GM12878 (cell line): ENCODE measurements at regions not wholly inside any gene's neighbourhood (a gene's known extent, or its start where the extent isn't known, plus 50 kb on each side); places are given as distances from the start of the nearest gene placed in this dataset.

Experiments
- ATAC-seq: fragments of 200-7000 bp; cut with Tn5 transposase; 3 replicates; pipeline ENCODE4 v1.9.1; 2020; ENCODE audit warnings: mild to moderate bottlenecking, moderate library complexity
- BruUV-seq: library from RNA; stranded (reverse); fragments of 400-500 nt; replicated peaks from 2 replicates; lab custom pipeline; 2021; lab: Mats Ljungman, UMichigan
- CTCF ChIA-PET: fragments of 300-600 bp; sonication (Branson Sonifier 250); formaldehyde crosslinking; extraction: SDS; loops from one replicate; lab custom pipeline; 2021; ENCODE audit warnings: inconsistent platforms; lab: Yijun Ruan, JAX
- POLR2A ChIA-PET: fragments of 350-600 bp; formaldehyde crosslinking; extraction: SDS; loops from one replicate; lab custom pipeline; 2021; ENCODE audit warnings: inconsistent platforms; lab: Charles Lee
- RAD21 ChIA-PET: fragments of 300-600 bp; sonication (Branson Sonifier 250); formaldehyde crosslinking; loops from one replicate; lab custom pipeline; 2023; ENCODE audit warnings: antibody characterized with exemption; ENCODE audit not compliant: unreplicated experiment; lab: Charles Lee
- SMC1A ChIA-PET: fragments of 300-600 bp; sonication (Branson Sonifier 250); formaldehyde crosslinking; loops from one replicate; lab custom pipeline; 2023; ENCODE audit not compliant: unreplicated experiment, uncharacterized antibody; lab: Charles Lee
- DNase-seq: peaks from one replicate; pipeline ENCODE4 v3.0.0-alpha.2; 2011; ENCODE audit warnings: low read depth, low spot score
- FAIRE-seq: peaks from 3 replicates; lab custom pipeline; 2011; peaks lifted over from hg19 to GRCh38; lab: Jason Lieb, UNC
- H2AFZ ChIP-seq: 2 replicates; pipeline ENCODE4 v1.6.0; 2011; ENCODE audit warnings: low read depth, low read length, control low read depth; ENCODE audit not compliant: control insufficient read depth
- H3K27ac ChIP-seq: 2 replicates; pipeline ENCODE4 v1.5.1; 2011; ENCODE audit warnings: control low read depth; ENCODE audit not compliant: control insufficient read depth, insufficient read depth
- H3K27me3 ChIP-seq, 2 experiments: replicated peaks in 1 of 2; 2 replicates each; pipeline versions ENCODE4 v1.6.0 to v1.6.1; 2011; ENCODE audit warnings: low read length in 1 of 2; ENCODE audit not compliant: control insufficient read depth in 2 of 2, insufficient read depth in 2 of 2
- H3K36me3 ChIP-seq, 2 experiments: 2 replicates each; pipeline ENCODE4 v1.5.1; 2011; ENCODE audit warnings: low read length in 1 of 2; ENCODE audit not compliant: control insufficient read depth in 2 of 2, insufficient read depth in 2 of 2
- H3K4me1 ChIP-seq: 2 replicates; pipeline ENCODE4 v1.6.1; 2011; ENCODE audit warnings: mild to moderate bottlenecking, low read length, moderate library complexity, mixed read lengths; ENCODE audit not compliant: control insufficient read depth, insufficient read depth
- H3K4me2 ChIP-seq: 2 replicates; pipeline ENCODE4 v1.6.0; 2011; ENCODE audit warnings: control low read depth; ENCODE audit not compliant: control insufficient read depth, insufficient read depth
- H3K4me3 ChIP-seq: fragments of 200-600 bp; sonication (generic); 2 replicates; pipeline ENCODE4 v1.5.1; 2016
- H3K79me2 ChIP-seq: 2 replicates; pipeline ENCODE4 v1.6.0; 2011; ENCODE audit warnings: low read length; ENCODE audit not compliant: control insufficient read depth, insufficient read depth
- H3K9ac ChIP-seq: 2 replicates; pipeline ENCODE4 v1.8.0; 2011; ENCODE audit warnings: low read length, control low read depth, mixed read lengths; ENCODE audit not compliant: control insufficient read depth, insufficient read depth
- H3K9me3 ChIP-seq: replicated peaks from 3 replicates; pipeline ENCODE4 v1.5.1; 2011; ENCODE audit warnings: mild to moderate bottlenecking, low read length; ENCODE audit not compliant: control insufficient read depth, insufficient read depth
- H4K20me1 ChIP-seq: 2 replicates; pipeline ENCODE4 v1.6.0; 2011; ENCODE audit not compliant: control insufficient read depth, insufficient read depth
- BCL3 ChIP-seq: IDR thresholded peaks from 2 replicates; pipeline ENCODE4 v1.6.1; 2011; ENCODE audit warnings: borderline replicate concordance, low read depth, mild to moderate bottlenecking, moderate library complexity, low read length; ENCODE audit not compliant: insufficient read depth, poor library complexity, severe bottlenecking
- CBX3 ChIP-seq: fragments of 200-600 bp; sonication (generic); IDR thresholded peaks from 2 replicates; pipeline ENCODE4 v1.6.1; 2016; ENCODE audit warnings: low read depth, borderline replicate concordance
- CEBPB ChIP-seq, 2 experiments: fragments of 150-350 bp in 1 of 2; IDR thresholded peaks; 2 replicates each; pipeline ENCODE4 v1.6.1; 2012 to 2014; ENCODE audit warnings: low read depth in 2 of 2, low read length in 2 of 2, borderline replicate concordance in 1 of 2, inconsistent platforms in 1 of 2
- CEBPZ ChIP-seq: fragments of 150-350 bp; IDR thresholded peaks from 2 replicates; pipeline ENCODE4 v1.6.1; 2016; ENCODE audit warnings: low read depth, low read length
- CHD1 ChIP-seq: IDR thresholded peaks from 2 replicates; pipeline ENCODE4 v1.6.1; 2012; ENCODE audit warnings: low read depth, low read length, improper control_type of control experiment
- CREB1 ChIP-seq: IDR thresholded peaks from 2 replicates; pipeline ENCODE4 v1.6.1; 2012; ENCODE audit warnings: low read depth, mild to moderate bottlenecking, inconsistent platforms
- EP300 ChIP-seq, 2 experiments: fragments of 150-350 bp in 1 of 2; IDR thresholded peaks; 2 replicates each; pipeline ENCODE4 v1.6.1; 2011 to 2012; ENCODE audit warnings: low read depth in 2 of 2, low read length in 2 of 2, borderline replicate concordance in 1 of 2, improper control_type of control experiment in 1 of 2, inconsistent platforms in 1 of 2; ENCODE audit not compliant: control insufficient read depth in 1 of 2
- ESRRA ChIP-seq: IDR thresholded peaks from 2 replicates; pipeline ENCODE4 v1.6.1; 2012; ENCODE audit warnings: mild to moderate bottlenecking, low read length, improper control_type of control experiment
- IKZF1 ChIP-seq: fragments of 450-650 bp; conservative IDR thresholded peaks from 2 replicates; pipeline ENCODE4 v1.6.1; 2017; ENCODE audit warnings: antibody characterized with exemption, mild to moderate bottlenecking
- SMARCA5 ChIP-seq: fragments of 450-650 bp; IDR thresholded peaks from 2 replicates; pipeline ENCODE4 v1.6.1; 2017; ENCODE audit warnings: mild to moderate bottlenecking
- SRF ChIP-seq, 2 experiments: IDR thresholded peaks; 2 replicates each; pipeline ENCODE4 v1.6.1; 2011; ENCODE audit warnings: low read depth in 2 of 2, low read length in 2 of 2, mild to moderate bottlenecking in 1 of 2, moderate library complexity in 1 of 2
- SUZ12 ChIP-seq: fragments of 200-600 bp; sonication (generic); IDR thresholded peaks from one replicate; pipeline ENCODE4 v1.6.1; 2018; ENCODE audit warnings: antibody characterized with exemption, mild to moderate bottlenecking; ENCODE audit not compliant: unreplicated experiment
- TBL1XR1 ChIP-seq: IDR thresholded peaks from 2 replicates; pipeline ENCODE4 v1.6.1; 2012; ENCODE audit warnings: low read depth, low read length, improper control_type of control experiment
- ZSCAN29 ChIP-seq: fragments of 450-650 bp; IDR thresholded peaks from 2 replicates; pipeline ENCODE4 v1.6.1; 2017; ENCODE audit warnings: mild to moderate bottlenecking, moderate library complexity
- ZZZ3 ChIP-seq: IDR thresholded peaks from 2 replicates; pipeline ENCODE4 v1.6.1; 2011; ENCODE audit warnings: low read depth; ENCODE audit not compliant: control insufficient read depth, insufficient read length
- WGBS: methylation state at CpG from one replicate; pipeline ENCODE4 v1.1.6; 2016; ENCODE audit warnings: low lambda C conversion rate; ENCODE audit not compliant: insufficient replicate concordance, insufficient coverage; ENCODE audit errors: missing lambda C conversion rate; 5-methylcytosine and 5-hydroxymethylcytosine counted together
- in situ Hi-C: fragments of 300-500 bp; cut with MboI; formaldehyde crosslinking; loops from 9 replicates; pipeline ENCODE4 v1.14.3; 2018; ENCODE audit warnings: mixed read lengths
- intact Hi-C: fragments of 100-400 bp; cut with micrococcal nuclease; formaldehyde crosslinking; loops from one replicate; pipeline ENCODE4 v1.14.2; 2022; ENCODE audit not compliant: unreplicated experiment

GRCh38 chr5:30149526-30149925 is 1044.0 kb upstream of the CDH6 start:
- H4K20me1 ChIP-seq: no peaks in the 10 kb centered on the region
- SMC1A ChIA-PET: no interaction called here
- BruUV-seq: no TSS peak
- no peak overlapping the region for H3K27ac ChIP-seq
- TF ChIP-seq CEBPZ (no peak), CREB1 (no peak)
- in situ Hi-C loops: no loop called here
- H2AFZ ChIP-seq: no peak overlapping the region
- H3K79me2 ChIP-seq: no peaks in the 10 kb centered on the region
- CTCF ChIA-PET: no interaction called here
- RAD21 ChIA-PET: no interaction called here
- no peak overlapping the region for H3K4me3 ChIP-seq
- no peaks in the 10 kb centered on the region for H3K27me3 ChIP-seq
- no peak for FAIRE-seq
- no peak overlapping the region for H3K9ac ChIP-seq
- no peak overlapping the region for H3K4me2 ChIP-seq
- ATAC-seq: no peak
- POLR2A ChIA-PET: no interaction called here
- no peaks in the 10 kb centered on the region for H3K9me3 ChIP-seq
- intact Hi-C loops: no loop called here
- H3K36me3 ChIP-seq: no peaks in the 10 kb centered on the region
- H3K4me1 ChIP-seq: no peaks in the 10 kb centered on the region
- no peak for DNase-seq

- FAIRE-seq (no peak), ATAC-seq (no peak), DNase-seq (no peak)
- in situ Hi-C loops: no loop called here
- no TSS peak for BruUV-seq
- no peaks in the 10 kb centered on the region for H3K36me3 ChIP-seq
- no peaks in the 10 kb centered on the region for H3K9me3 ChIP-seq
- H3K9ac ChIP-seq: no peak overlapping the region
- no peaks in the 10 kb centered on the region for H4K20me1 ChIP-seq
- intact Hi-C loops: no loop called here
- SMC1A ChIA-PET: no interaction called here
- H3K4me3 ChIP-seq: no peak overlapping the region
- no peaks in the 10 kb centered on the region for H3K79me2 ChIP-seq
- no peaks in the 10 kb centered on the region for H3K27me3 ChIP-seq
- H3K4me2 ChIP-seq: no peak overlapping the region
- WGBS: 0% methylated on average over 1 of the region's 1 CpG
- POLR2A ChIA-PET: no interaction called here
- no peak overlapping the region for H2AFZ ChIP-seq
- no peaks in the 10 kb centered on the region for H3K4me1 ChIP-seq
- H3K27ac ChIP-seq: no peak overlapping the region
- RAD21 ChIA-PET: no interaction called here
- CTCF ChIA-PET: no interaction called here
- TF ChIP-seq IKZF1: no peak
- no peak for TF ChIP-seq CEBPB (IDR thresholded peaks at IDR 0.05; ENCODE audit: borderline replicate concordance in 1 of 2, low read depth in 2 of 2, low read length in 2 of 2)
- no peak for TF ChIP-seq ESRRA
- TF ChIP-seq CHD1: no peak
- no peak for TF ChIP-seq CBX3
- TF ChIP-seq BCL3: no peak
- no peak for TF ChIP-seq ZSCAN29
- TF ChIP-seq TBL1XR1: no peak
- no peak for TF ChIP-seq SUZ12
- TF ChIP-seq ZZZ3: no peak
- no peak for TF ChIP-seq SRF (IDR thresholded peaks at IDR 0.05; ENCODE audit: low read depth in 2 of 2, low read length in 2 of 2)
- no peak for TF ChIP-seq SMARCA5
- TF ChIP-seq EP300 (IDR thresholded peaks at IDR 0.05; ENCODE audit: borderline replicate concordance in 1 of 2, control insufficient read depth in 1 of 2, low read depth in 2 of 2, low read length in 2 of 2): no peak
Observed at GRCh38 chr5:30147976-30148375, 1045.5 kb upstream of the CDH6 start.
